Stimulated activated CD4-positive, alpha-beta T cell treated with anti-CD3 and anti-CD28 coated beads, TNF-alpha, amount 100 ng/mL, for 48 hours (primary cell): ENCODE measurements at regions not wholly inside any gene's neighbourhood (a gene's known extent, or its start where the extent isn't known, plus 50 kb on each side); places are given as distances from the start of the nearest gene placed in this dataset.
A peak's percentile ranks its signal among the peaks of the same experiment; 100 is the strongest.

Source experiments
- DNase-seq, 3 donors: peaks; one replicate each; pipeline ENCODE4 v3.0.0-alpha.2; 2020; ENCODE audit warnings: low read depth in 3 of 3

- no peak for DNase-seq
Measured at GRCh38 chr5:129821477-129822131, 73.7 kb downstream of the MINAR2 start.

DNA sequence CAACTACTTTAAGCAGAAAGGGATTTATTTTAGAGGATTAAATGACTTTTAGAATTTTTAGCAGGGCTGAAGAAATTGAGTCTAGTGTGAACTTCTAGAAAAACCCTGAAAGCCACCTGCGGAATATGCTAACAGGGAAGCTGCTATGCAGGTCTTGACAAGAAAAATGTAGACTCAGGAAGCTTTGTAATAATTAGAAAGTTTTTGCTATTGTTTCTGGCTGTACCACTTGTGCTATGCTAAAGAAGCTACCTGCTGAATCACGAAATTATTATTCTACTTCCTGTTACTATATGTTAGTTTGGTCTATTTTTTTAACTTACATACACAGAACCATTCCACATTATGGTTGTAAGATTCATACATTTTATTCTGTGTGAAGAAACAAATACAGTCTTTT lies 74.0 kb upstream of the CHSY3 start:
- no peak for DNase-seq

DNA sequence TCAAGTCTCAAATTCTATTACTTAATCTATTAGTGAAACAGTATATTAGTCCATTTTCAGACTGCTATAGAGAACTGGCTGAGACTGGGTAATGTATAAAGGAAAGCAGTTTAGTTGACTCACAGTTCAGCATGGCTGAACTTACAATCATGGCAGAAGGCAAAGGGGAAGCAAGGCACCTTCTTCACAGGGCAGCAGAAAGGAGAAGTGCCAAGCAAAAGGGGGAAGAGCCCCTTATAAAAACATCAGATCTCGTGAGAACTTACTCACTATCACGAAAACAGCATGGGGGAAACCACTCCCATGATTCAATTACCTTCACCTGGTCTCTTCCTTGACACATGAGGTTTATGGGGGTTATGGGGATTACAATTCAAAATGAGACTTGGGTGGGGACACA lies 67.9 kb upstream of the CHSY3 start:
- DNase-seq: no peak

DNA sequence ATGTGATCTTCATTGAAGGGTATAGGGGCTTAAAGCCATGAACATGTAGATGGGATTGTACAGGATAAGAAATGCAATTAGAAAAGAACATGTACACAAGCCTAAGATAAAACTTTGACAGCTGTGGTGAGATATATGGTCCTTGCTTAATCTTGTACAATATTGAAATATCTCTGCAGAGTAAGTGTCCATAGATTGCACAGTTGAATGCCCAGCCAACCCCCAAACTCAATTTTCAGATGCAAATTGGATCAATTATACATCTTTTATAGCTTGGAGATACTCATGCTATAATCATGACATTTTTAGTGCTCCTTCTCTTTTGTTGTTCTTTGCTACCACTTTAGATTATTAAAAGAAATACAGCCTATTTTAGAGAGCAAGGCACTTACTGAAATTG lies 59.5 kb upstream of the CHSY3 start:
- no peak for DNase-seq

GRCh38 chr5:129852747-129853352 lies 51.4 kb upstream of the CHSY3 start:
- DNase-seq: peak; percentile 48 to 66 (median 64)

- no peak for DNase-seq
Measured at GRCh38 chr5:129853588-129853987, 50.7 kb upstream of the CHSY3 start.
